ENCODE measurements at regions not wholly inside any gene's neighbourhood (a gene's known extent, or its start where the extent isn't known, plus 50 kb on each side); places are given as distances from the start of the nearest gene placed in this dataset.

DNA sequence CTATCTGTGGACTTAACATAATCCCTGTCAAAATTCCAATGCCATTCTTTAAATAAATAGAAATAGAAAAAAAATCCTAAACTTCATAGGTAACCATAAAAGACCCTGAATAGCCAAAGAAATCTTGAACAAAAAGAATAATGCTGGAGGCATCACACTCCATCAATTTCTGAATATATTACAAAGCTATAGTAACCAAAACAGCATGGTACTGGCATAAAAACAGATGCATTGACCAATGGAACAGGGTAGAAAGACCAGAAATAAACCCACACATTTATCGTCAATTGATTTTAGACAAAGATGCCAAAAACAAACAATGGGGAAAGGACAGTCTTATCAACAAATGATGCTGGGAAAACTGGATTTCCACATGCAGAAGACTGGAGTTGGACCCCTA is 205.7 kb downstream of the VAPA start:
- TF ChIP-seq CTCF (IDR thresholded peaks at IDR 0.05; ENCODE audit: insufficient read depth, low read depth, low read length) (no peak), EZH2 (IDR thresholded peaks at IDR 0.05; ENCODE audit: insufficient read depth, low read length) (no peak)

All from astrocyte (in vitro differentiated cells and primary cell).